H7 (cell line): ENCODE measurements at regions not wholly inside any gene's neighbourhood (a gene's known extent, or its start where the extent isn't known, plus 50 kb on each side); places are given as distances from the start of the nearest gene placed in this dataset.

Experiments
- DNase-seq: peaks from one replicate; pipeline ENCODE4 v3.0.0; 2012
- H3K27me3 ChIP-seq: 2 replicates; pipeline ENCODE4 v1.6.0; 2011; ENCODE audit warnings: mild to moderate bottlenecking, low read length; ENCODE audit not compliant: control insufficient read depth, insufficient read depth
- H3K36me3 ChIP-seq: replicated peaks from 2 replicates; pipeline ENCODE4 v1.5.1; 2011; ENCODE audit warnings: low read length; ENCODE audit not compliant: control insufficient read depth, insufficient read depth
- H3K4me3 ChIP-seq: 2 replicates; pipeline ENCODE4 v1.5.1; 2011; ENCODE audit warnings: low read depth, mild to moderate bottlenecking, control low read depth, low read length, moderate library complexity; ENCODE audit not compliant: insufficient read depth

GRCh38 chr16:50862818-50863643, 121.1 kb downstream of the CYLD start:
- DNase-seq: peak; percentile 56
- H3K27me3 ChIP-seq: no peaks in the 10 kb centered on the region
- H3K4me3 ChIP-seq: no peak overlapping the region
- no peaks in the 10 kb centered on the region for H3K36me3 ChIP-seq

GRCh38 chr16:50861970-50862411, 120.1 kb downstream of the CYLD start:
- H3K4me3 ChIP-seq: no peak overlapping the region
- no peaks in the 10 kb centered on the region for H3K27me3 ChIP-seq
- H3K36me3 ChIP-seq: no peaks in the 10 kb centered on the region
- no peak for DNase-seq

GRCh38 chr16:50861451-50861850, 119.6 kb downstream of the CYLD start:
- Histone ChIP-seq H3K36me3 (no peaks in the 10 kb centered on the region), H3K4me3 (no peak overlapping the region), H3K27me3 (no peaks in the 10 kb centered on the region)
- no peak for DNase-seq

GRCh38 chr16:50859628-50860360, 117.9 kb downstream of the CYLD start:
- H3K4me3 ChIP-seq: no peak overlapping the region
- no peak for DNase-seq
- H3K27me3 ChIP-seq: no peaks in the 10 kb centered on the region
- H3K36me3 ChIP-seq: no peaks in the 10 kb centered on the region

- H3K4me3 ChIP-seq: no peak overlapping the region
- no peaks in the 10 kb centered on the region for H3K27me3 ChIP-seq
- no peaks in the 10 kb centered on the region for H3K36me3 ChIP-seq
- DNase-seq: no peak
These were observed 117.2 kb downstream of the CYLD start for GRCh38 chr16:50858877-50859627.

GRCh38 chr16:50858376-50858775, 116.5 kb downstream of the CYLD start:
- Histone ChIP-seq H3K4me3 (no peak overlapping the region), H3K27me3 (no peaks in the 10 kb centered on the region), H3K36me3 (no peaks in the 10 kb centered on the region)
- no peak for DNase-seq

- H3K27me3 ChIP-seq: no peaks in the 10 kb centered on the region
- no peaks in the 10 kb centered on the region for H3K36me3 ChIP-seq
- no peak overlapping the region for H3K4me3 ChIP-seq
- no peak for DNase-seq
These were observed 116.0 kb downstream of the CYLD start for GRCh38 chr16:50857881-50858280.

GRCh38 chr16:50856991-50857390, 115.1 kb downstream of the CYLD start:
- no peaks in the 10 kb centered on the region for H3K27me3 ChIP-seq
- no peak for DNase-seq
- H3K36me3 ChIP-seq: no peaks in the 10 kb centered on the region
- H3K4me3 ChIP-seq: no peak overlapping the region

GRCh38 chr16:50853329-50853728, 111.4 kb downstream of the CYLD start:
- no peaks in the 10 kb centered on the region for H3K27me3 ChIP-seq
- no peaks in the 10 kb centered on the region for H3K36me3 ChIP-seq
- no peak overlapping the region for H3K4me3 ChIP-seq
- DNase-seq: no peak
